CD14-positive monocyte (primary cell): ENCODE measurements at regions not wholly inside any gene's neighbourhood (a gene's known extent, or its start where the extent isn't known, plus 50 kb on each side); places are given as distances from the start of the nearest gene placed in this dataset.

Experiments used
- DNase-seq, 3 donors: peaks; one replicate each; pipeline ENCODE4 v3.0.0-alpha.2; 2011 to 2022
- H2AFZ ChIP-seq: 2 replicates; pipeline ENCODE4 v1.6.0; 2012; ENCODE audit warnings: mild to moderate bottlenecking, low read depth, low read length, inconsistent platforms; ENCODE audit not compliant: insufficient read depth, poor library complexity, severe bottlenecking
- H3K27ac ChIP-seq, 2 donors: 1 replicate in 1 of 2; 2 replicates in 1 of 2; pipeline ENCODE4 v1.5.1; 2012 to 2013; ENCODE audit warnings: low read length in 2 of 2, control low read depth in 1 of 2, inconsistent platforms in 1 of 2, low read depth in 1 of 2, mild to moderate bottlenecking in 1 of 2
- H3K27me3 ChIP-seq, 2 donors: one replicate each; pipeline versions ENCODE4 v1.6.0 to v1.6.1; 2011 to 2013; ENCODE audit warnings: low read length in 2 of 2; ENCODE audit not compliant: control insufficient read depth in 2 of 2, insufficient read depth in 2 of 2
- H3K36me3 ChIP-seq, 2 donors: replicated peaks in 1 of 2; 1 replicate in 1 of 2; 2 replicates in 1 of 2; pipeline versions ENCODE4 v1.5.1 to v1.6.1; 2012 to 2013; ENCODE audit warnings: low read length in 2 of 2, control low read depth in 1 of 2, inconsistent platforms in 1 of 2, mild to moderate bottlenecking in 1 of 2; ENCODE audit not compliant: insufficient read depth in 2 of 2, control insufficient read depth in 1 of 2
- H3K4me1 ChIP-seq, 2 donors: 1 replicate in 1 of 2; 2 replicates in 1 of 2; pipeline versions ENCODE4 v1.5.1 to v1.6.1; 2012 to 2013; ENCODE audit warnings: low read length in 2 of 2, control low read depth in 1 of 2, inconsistent platforms in 1 of 2, mild to moderate bottlenecking in 1 of 2, moderate library complexity in 1 of 2; ENCODE audit not compliant: insufficient read depth in 2 of 2, control insufficient read depth in 1 of 2
- H3K4me2 ChIP-seq: replicated peaks from 2 replicates; pipeline ENCODE3; 2012; ENCODE audit warnings: low read length, moderate library complexity, mild to moderate bottlenecking; ENCODE audit not compliant: poor library complexity, severe bottlenecking; ENCODE audit errors: extremely low read depth
- H3K4me3 ChIP-seq, 3 experiments: fragments of 200-600 bp in 1 of 3; sonication (generic) in 1 of 3; replicated peaks in 1 of 3; 1 replicate in 2 of 3; 2 replicates in 1 of 3; pipeline ENCODE4 v1.5.1; 2011 to 2013; ENCODE audit warnings: low read length in 3 of 3, mild to moderate bottlenecking in 3 of 3, control low read depth in 2 of 3, low read depth in 2 of 3, inconsistent platforms in 1 of 3, moderate library complexity in 1 of 3
- H3K79me2 ChIP-seq: 2 replicates; pipeline ENCODE4 v1.6.0; 2012; ENCODE audit warnings: mild to moderate bottlenecking, control low read depth, inconsistent platforms, low read length, moderate library complexity; ENCODE audit not compliant: insufficient read depth
- H3K9ac ChIP-seq: 2 replicates; pipeline ENCODE4 v1.6.0; 2017; ENCODE audit warnings: low read length, mild to moderate bottlenecking; ENCODE audit not compliant: insufficient read depth, poor library complexity, severe bottlenecking
- H3K9me3 ChIP-seq, 2 donors: replicated peaks in 1 of 2; 1 replicate in 1 of 2; 2 replicates in 1 of 2; pipeline versions ENCODE4 v1.5.1 to v1.6.1; 2012 to 2013; ENCODE audit warnings: low read length in 2 of 2, control low read depth in 1 of 2; ENCODE audit not compliant: control insufficient read depth in 1 of 2, insufficient read depth in 1 of 2
- H4K20me1 ChIP-seq: 2 replicates; pipeline ENCODE4 v1.6.0; 2012; ENCODE audit warnings: mild to moderate bottlenecking, low read length, control low read depth, moderate library complexity; ENCODE audit not compliant: insufficient read depth
- H3K27ac Mint-ChIP-seq, 7 donors: one replicate each; pipeline ENCODE4 v1.8.0; 2020; ENCODE audit warnings: mild to moderate bottlenecking in 7 of 7, mixed read lengths in 7 of 7, moderate library complexity in 6 of 7, inconsistent platforms in 2 of 7
- H3K27me3 Mint-ChIP-seq, 3 donors: one replicate each; pipeline ENCODE4 v1.8.0; 2021 to 2022; ENCODE audit warnings: low read depth in 3 of 3, mild to moderate bottlenecking in 3 of 3, mixed read lengths in 3 of 3, moderate library complexity in 3 of 3, inconsistent platforms in 1 of 3
- H3K36me3 Mint-ChIP-seq, 2 donors: one replicate each; pipeline ENCODE4 v1.8.0; 2020; ENCODE audit warnings: mixed read lengths in 2 of 2, inconsistent platforms in 1 of 2, mild to moderate bottlenecking in 1 of 2
- H3K4me1 Mint-ChIP-seq: one replicate; pipeline ENCODE4 v1.8.0; 2020; ENCODE audit warnings: mild to moderate bottlenecking, mixed read lengths
- H3K4me3 Mint-ChIP-seq, 2 donors: one replicate each; pipeline ENCODE4 v1.8.0; 2020; ENCODE audit warnings: mild to moderate bottlenecking in 2 of 2, mixed read lengths in 2 of 2, moderate library complexity in 1 of 2
- H3K9me3 Mint-ChIP-seq, 7 donors: one replicate each; pipeline ENCODE4 v1.8.0; 2020 to 2022; ENCODE audit warnings: mixed read lengths in 7 of 7, mild to moderate bottlenecking in 6 of 7, moderate library complexity in 6 of 7, inconsistent platforms in 2 of 7
- WGBS: methylation state at CpG from one replicate; pipeline ENCODE4 v1.1.5; 2013; ENCODE audit warnings: missing lambda C conversion rate; ENCODE audit not compliant: insufficient coverage; 5-methylcytosine and 5-hydroxymethylcytosine counted together
- intact Hi-C, 2 donors: fragments of 100-400 bp; cut with micrococcal nuclease; formaldehyde crosslinking; loops; one replicate each; pipeline versions ENCODE4 v1.15.0 to v1.15.1; 2023
- TF ChIP-seq, protein P1 (sequence below): fragments of 200-600 bp; IDR thresholded peaks from one replicate; pipeline ENCODE4 v1.8.0; 2022; ENCODE audit warnings: antibody characterized with exemption, mild to moderate bottlenecking

DNA sequence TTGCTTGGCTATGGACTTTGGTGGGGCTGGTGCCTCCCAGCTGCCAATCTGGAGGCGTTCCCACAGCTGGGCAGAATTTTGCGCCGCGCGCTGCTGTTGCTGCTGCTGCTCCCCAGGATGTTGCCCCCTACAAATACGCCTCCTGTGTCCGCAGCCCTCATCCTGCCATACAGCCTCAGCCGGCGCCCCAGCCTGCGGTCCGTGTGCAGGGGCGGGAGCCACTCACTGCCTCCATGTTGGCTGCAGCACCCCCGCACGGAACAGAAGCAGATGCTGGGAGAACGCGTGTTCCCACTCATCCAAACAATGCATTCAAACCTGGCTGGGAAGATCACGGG, 197.7 kb upstream of the MCTP2 start:
- intact Hi-C loops = no loop called here
- Mint-ChIP-seq H3K36me3 (no peaks in the 10 kb centered on the region), H3K4me1 (no peaks in the 10 kb centered on the region), H3K27ac (no peak overlapping the region), H3K4me3 (no peak overlapping the region), H3K27me3 (peaks cover 2 to 13% (median 10%) of the 10 kb centered on the region in 3 donors), H3K9me3 (peaks cover 0 to 11% (median 5%) of the 10 kb centered on the region in 7 donors)
- H3K9ac ChIP-seq = no peak overlapping the region
- no peaks in the 10 kb centered on the region for H3K36me3 ChIP-seq
- H3K4me2 ChIP-seq = no peak overlapping the region
- H3K27ac ChIP-seq = no peak overlapping the region
- 96% methylated on average over 17 of the region's 17 CpGs for WGBS
- H2AFZ ChIP-seq = no peak overlapping the region
- H3K9me3 ChIP-seq = peaks cover 0 to 6% of the 10 kb centered on the region in 2 donors
- no peaks in the 10 kb centered on the region for H4K20me1 ChIP-seq
- H3K27me3 ChIP-seq = no peaks in the 10 kb centered on the region
- TF ChIP-seq, protein P1, sequence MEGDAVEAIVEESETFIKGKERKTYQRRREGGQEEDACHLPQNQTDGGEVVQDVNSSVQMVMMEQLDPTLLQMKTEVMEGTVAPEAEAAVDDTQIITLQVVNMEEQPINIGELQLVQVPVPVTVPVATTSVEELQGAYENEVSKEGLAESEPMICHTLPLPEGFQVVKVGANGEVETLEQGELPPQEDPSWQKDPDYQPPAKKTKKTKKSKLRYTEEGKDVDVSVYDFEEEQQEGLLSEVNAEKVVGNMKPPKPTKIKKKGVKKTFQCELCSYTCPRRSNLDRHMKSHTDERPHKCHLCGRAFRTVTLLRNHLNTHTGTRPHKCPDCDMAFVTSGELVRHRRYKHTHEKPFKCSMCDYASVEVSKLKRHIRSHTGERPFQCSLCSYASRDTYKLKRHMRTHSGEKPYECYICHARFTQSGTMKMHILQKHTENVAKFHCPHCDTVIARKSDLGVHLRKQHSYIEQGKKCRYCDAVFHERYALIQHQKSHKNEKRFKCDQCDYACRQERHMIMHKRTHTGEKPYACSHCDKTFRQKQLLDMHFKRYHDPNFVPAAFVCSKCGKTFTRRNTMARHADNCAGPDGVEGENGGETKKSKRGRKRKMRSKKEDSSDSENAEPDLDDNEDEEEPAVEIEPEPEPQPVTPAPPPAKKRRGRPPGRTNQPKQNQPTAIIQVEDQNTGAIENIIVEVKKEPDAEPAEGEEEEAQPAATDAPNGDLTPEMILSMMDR = no peak
- no peak overlapping the region for H3K4me3 ChIP-seq
- H3K4me1 ChIP-seq = no peaks in the 10 kb centered on the region
- no peak for DNase-seq
- no peaks in the 10 kb centered on the region for H3K79me2 ChIP-seq

DNA sequence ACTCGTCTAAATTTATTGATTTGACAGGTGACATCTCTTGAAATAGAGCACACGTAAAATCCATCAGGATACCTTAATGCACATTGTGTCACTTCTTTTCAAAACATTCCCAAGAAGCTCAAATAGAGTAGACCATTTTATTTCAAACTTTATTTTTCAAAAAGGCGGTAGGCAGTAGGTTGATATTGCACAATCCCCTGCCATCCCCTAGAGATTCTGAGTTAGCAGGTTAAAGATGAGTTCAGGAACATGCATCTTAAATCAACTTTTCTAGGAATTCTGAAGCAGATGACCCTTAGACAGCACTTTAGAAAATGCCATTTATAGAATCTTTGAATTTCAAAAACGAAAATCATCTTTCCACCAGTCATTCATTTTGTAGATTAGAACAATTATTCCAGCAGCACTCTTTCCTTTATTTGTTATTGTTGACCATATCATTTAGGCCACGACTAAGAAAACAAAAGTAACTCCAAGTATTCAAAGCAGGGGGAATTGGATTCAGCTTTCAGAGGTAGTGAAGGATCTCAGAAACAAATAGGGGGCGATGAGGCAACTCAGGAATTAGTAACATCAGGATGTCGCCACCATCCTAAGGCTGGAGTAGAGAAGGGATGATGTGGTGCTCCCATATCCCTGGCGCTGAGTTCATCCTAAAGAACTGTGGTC, 198.2 kb upstream of the MCTP2 start:
- Histone ChIP-seq H3K9me3 (peaks cover 0 to 1% of the 10 kb centered on the region in 2 donors), H3K36me3 (no peaks in the 10 kb centered on the region), H3K27ac (no peak overlapping the region), H3K4me3 (no peak overlapping the region), H3K4me1 (no peaks in the 10 kb centered on the region), H3K4me2 (no peak overlapping the region), H3K9ac (no peak overlapping the region), H3K27me3 (no peaks in the 10 kb centered on the region), H2AFZ (no peak overlapping the region), H4K20me1 (no peaks in the 10 kb centered on the region), H3K79me2 (no peaks in the 10 kb centered on the region)
- intact Hi-C loops = no loop called here
- TF ChIP-seq, protein P1 = no peak
- no peak for DNase-seq
- no peaks in the 10 kb centered on the region for H3K36me3 Mint-ChIP-seq
- WGBS = 78% methylated on average over 5 of the region's 8 CpGs
- no peak overlapping the region for H3K4me3 Mint-ChIP-seq
- H3K9me3 Mint-ChIP-seq = peaks cover 0 to 8% (median 2%) of the 10 kb centered on the region in 7 donors
- H3K27ac Mint-ChIP-seq = no peak overlapping the region
- H3K4me1 Mint-ChIP-seq = no peaks in the 10 kb centered on the region
- peaks cover 2 to 13% (median 10%) of the 10 kb centered on the region in 3 donors for H3K27me3 Mint-ChIP-seq
